ENCODE measurements at regions not wholly inside any gene's neighbourhood (a gene's known extent, or its start where the extent isn't known, plus 50 kb on each side); places are given as distances from the start of the nearest gene placed in this dataset.
A peak's percentile ranks its signal among the peaks of the same experiment; 100 is the strongest.

DNA sequence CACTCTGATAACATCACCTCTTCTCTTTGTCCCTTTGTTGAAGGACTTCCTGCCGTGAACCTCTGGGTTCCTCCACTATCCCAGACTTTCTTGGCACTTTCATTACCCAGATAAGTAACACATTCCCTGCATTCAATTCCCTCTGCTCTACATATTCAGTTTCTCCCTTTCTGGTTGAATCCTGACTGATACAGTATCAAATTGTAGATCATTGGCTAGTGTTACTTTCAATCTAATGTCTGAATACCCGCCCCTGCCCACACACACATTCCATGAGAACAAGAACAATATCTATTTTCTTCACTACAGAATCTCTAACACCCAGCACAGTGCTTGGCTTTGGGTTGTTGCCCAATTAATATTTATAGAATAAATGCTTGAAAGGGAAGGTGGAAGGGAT, 163.5 kb downstream of the ABHD5 start:
- Histone ChIP-seq H3K4me3 (no peak overlapping the region), H3K27ac (no peak overlapping the region), H3K9me3 (peaks cover 3% of the 10 kb centered on the region), H3K4me1 (no peaks in the 10 kb centered on the region), H3K36me3 (no peaks in the 10 kb centered on the region), H3K27me3 (ENCODE audit: low read depth) (peaks cover 25% of the 10 kb centered on the region)
- intact Hi-C loops (cut with DNase I), result no loop called here
- no peak for TF ChIP-seq CTCF (IDR thresholded peaks at IDR 0.05)
- no peak for ATAC-seq
- no peak for DNase-seq

GRCh38 chr3:43854916-43855315, 164.2 kb downstream of the ABHD5 start:
- no peak for DNase-seq
- ATAC-seq, result no peak
- no peak overlapping the region for H3K27ac ChIP-seq
- H3K4me1 ChIP-seq, result no peaks in the 10 kb centered on the region
- TF ChIP-seq CTCF (IDR thresholded peaks at IDR 0.05), result no peak
- peaks cover 26% of the 10 kb centered on the region for H3K27me3 ChIP-seq (ENCODE audit: low read depth)
- H3K36me3 ChIP-seq, result no peaks in the 10 kb centered on the region
- no peak overlapping the region for H3K4me3 ChIP-seq
- intact Hi-C loops (cut with DNase I), result no loop called here
- no peaks in the 10 kb centered on the region for H3K9me3 ChIP-seq

GRCh38 chr3:43855674-43856299, 165.0 kb downstream of the ABHD5 start:
- Histone ChIP-seq H3K4me3 (no peak overlapping the region), H3K27ac (no peak overlapping the region), H3K9me3 (no peaks in the 10 kb centered on the region), H3K4me1 (no peaks in the 10 kb centered on the region), H3K36me3 (no peaks in the 10 kb centered on the region), H3K27me3 (ENCODE audit: low read depth) (peaks cover 26% of the 10 kb centered on the region)
- peak; percentile 64 for TF ChIP-seq CTCF (IDR thresholded peaks at IDR 0.05)
- DNase-seq (peak; percentile 67), ATAC-seq (peak; percentile 84 to 87)
- intact Hi-C loops (cut with DNase I), result no loop called here

DNA sequence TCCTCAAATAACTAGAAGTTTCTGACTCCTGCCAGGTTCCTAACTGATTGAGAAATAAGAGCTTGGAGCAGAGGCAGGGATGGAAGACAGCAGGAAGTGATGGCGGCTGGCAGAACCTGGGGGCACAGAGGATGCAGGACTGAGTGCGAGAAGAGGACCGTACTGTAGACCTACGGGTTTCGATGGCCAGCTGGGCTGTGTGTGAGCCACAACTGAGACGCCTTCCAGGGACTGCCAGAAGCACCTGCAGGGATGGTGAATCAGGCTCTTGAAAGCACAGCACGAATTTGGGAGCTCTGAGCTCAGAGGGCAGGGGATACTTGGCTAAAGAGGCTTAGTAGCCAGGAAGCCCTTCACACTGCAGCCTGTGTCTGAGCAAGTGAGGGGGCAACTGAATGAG, 165.6 kb downstream of the ABHD5 start:
- no peaks in the 10 kb centered on the region for H3K36me3 ChIP-seq
- H3K27me3 ChIP-seq (ENCODE audit: low read depth), result peaks cover 26% of the 10 kb centered on the region
- intact Hi-C loops (cut with DNase I), result no loop called here
- ATAC-seq, result no peak
- TF ChIP-seq CTCF (IDR thresholded peaks at IDR 0.05), result no peak
- H3K27ac ChIP-seq, result no peak overlapping the region
- no peak for DNase-seq
- H3K4me1 ChIP-seq, result no peaks in the 10 kb centered on the region
- H3K9me3 ChIP-seq, result no peaks in the 10 kb centered on the region
- H3K4me3 ChIP-seq, result no peak overlapping the region

- intact Hi-C loops (cut with DNase I), result no loop called here
- Histone ChIP-seq H3K4me3 (no peak overlapping the region), H3K9me3 (no peaks in the 10 kb centered on the region), H3K27ac (no peak overlapping the region), H3K27me3 (ENCODE audit: low read depth) (peaks cover 26% of the 10 kb centered on the region), H3K36me3 (no peaks in the 10 kb centered on the region), H3K4me1 (no peaks in the 10 kb centered on the region)
- no peak for TF ChIP-seq CTCF (IDR thresholded peaks at IDR 0.05)
- ATAC-seq (no peak), DNase-seq (no peak)
These were observed 166.0 kb downstream of the ABHD5 start for GRCh38 chr3:43856761-43857160.

Measured in lower lobe of right lung (tissue), 2 donors.